Activated CD8-positive, alpha-beta T cell treated with anti-CD3 and anti-CD28 coated beads for 36 hours (primary cell): ENCODE measurements at regions not wholly inside any gene's neighbourhood (a gene's known extent, or its start where the extent isn't known, plus 50 kb on each side); places are given as distances from the start of the nearest gene placed in this dataset.

Experiments used
- ATAC-seq: fragments of 200-7000 bp; cut with Tn5 transposase; one replicate; pipeline ENCODE4 v1.10.0; 2021; ENCODE audit warnings: mild to moderate bottlenecking, moderate library complexity
- CTCF ChIA-PET: fragments of 350-600 bp; sonication (Branson Sonifier 250); formaldehyde crosslinking; loops from one replicate; lab custom pipeline; 2021; ENCODE audit warnings: antibody characterized with exemption; lab: Charles Lee
- POLR2A ChIA-PET: fragments of 350-600 bp; sonication (Branson Sonifier 250); formaldehyde crosslinking; loops from one replicate; lab custom pipeline; 2021; ENCODE audit warnings: antibody characterized with exemption; lab: Charles Lee
- DNase-seq: peaks from one replicate; pipeline ENCODE4 v3.0.0-alpha.2; 2020
- H3K27ac Mint-ChIP-seq: one replicate; pipeline ENCODE4 v1.8.0; 2021; ENCODE audit warnings: mild to moderate bottlenecking, mixed read lengths
- H3K27me3 Mint-ChIP-seq: one replicate; pipeline ENCODE4 v1.8.0; 2021; ENCODE audit warnings: mixed read lengths
- H3K36me3 Mint-ChIP-seq: one replicate; pipeline ENCODE4 v1.8.0; 2021; ENCODE audit warnings: low read depth, mixed read lengths
- H3K4me1 Mint-ChIP-seq: one replicate; pipeline ENCODE4 v1.8.0; 2021; ENCODE audit warnings: low read depth, mixed read lengths
- H3K4me3 Mint-ChIP-seq: one replicate; pipeline ENCODE4 v1.8.0; 2021; ENCODE audit warnings: mild to moderate bottlenecking, moderate library complexity, mixed read lengths
- H3K9me3 Mint-ChIP-seq: one replicate; pipeline ENCODE4 v1.8.0; 2021; ENCODE audit warnings: mixed read lengths
- CTCF ChIP-seq: fragments of 200-600 bp; IDR thresholded peaks from one replicate; pipeline ENCODE4 v1.8.0; 2022; ENCODE audit warnings: antibody characterized with exemption, mild to moderate bottlenecking
- intact Hi-C: fragments of 100-400 bp; cut with micrococcal nuclease; formaldehyde crosslinking; loops from one replicate; pipeline ENCODE4 v1.10.0; 2022

DNA sequence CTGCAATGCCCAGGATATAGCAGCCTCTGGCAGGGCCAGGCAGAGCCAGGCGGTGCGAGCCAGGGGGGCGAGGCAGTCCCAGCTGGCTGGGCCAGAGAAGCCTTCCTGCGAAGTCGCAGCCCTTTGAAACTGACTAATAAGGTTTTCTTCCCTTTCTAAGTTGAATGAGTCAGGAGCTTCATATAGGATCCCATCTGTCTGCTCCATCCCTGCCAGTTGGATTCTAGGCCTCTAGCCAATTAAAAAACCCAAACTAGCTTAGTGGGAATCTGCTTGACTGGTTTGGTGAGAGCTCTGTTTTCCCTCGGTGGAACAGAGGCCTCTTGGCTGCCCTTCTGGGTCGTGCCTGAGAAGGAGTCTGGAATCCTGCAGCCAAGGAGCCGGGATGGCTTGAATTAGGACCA lies 70.1 kb upstream of the RAPGEF1 start:
- H3K27ac Mint-ChIP-seq, result no peak overlapping the region
- no peak for TF ChIP-seq CTCF
- H3K27me3 Mint-ChIP-seq, result peaks cover 17% of the 10 kb centered on the region
- no peak overlapping the region for H3K4me3 Mint-ChIP-seq
- no peaks in the 10 kb centered on the region for H3K9me3 Mint-ChIP-seq
- H3K36me3 Mint-ChIP-seq, result no peaks in the 10 kb centered on the region
- CTCF ChIA-PET, result no interaction called here
- POLR2A ChIA-PET, result no interaction called here
- DNase-seq (no peak), ATAC-seq (no peak)
- H3K4me1 Mint-ChIP-seq, result no peaks in the 10 kb centered on the region
- intact Hi-C loops, result no loop called here

GRCh38 chr9:131808291-131808690 lies 68.4 kb upstream of the RAPGEF1 start:
- no peak for TF ChIP-seq CTCF
- intact Hi-C loops, result no loop called here
- Mint-ChIP-seq H3K27me3 (peaks cover 17% of the 10 kb centered on the region), H3K9me3 (no peaks in the 10 kb centered on the region), H3K4me3 (no peak overlapping the region), H3K27ac (no peak overlapping the region), H3K4me1 (no peaks in the 10 kb centered on the region), H3K36me3 (no peaks in the 10 kb centered on the region)
- ChIA-PET CTCF (no interaction called here), POLR2A (no interaction called here)
- no peak for DNase-seq
- ATAC-seq, result no peak

- DNase-seq (no peak), ATAC-seq (no peak)
- Mint-ChIP-seq H3K4me3 (no peak overlapping the region), H3K36me3 (no peaks in the 10 kb centered on the region), H3K9me3 (no peaks in the 10 kb centered on the region), H3K27me3 (peaks cover 14% of the 10 kb centered on the region), H3K27ac (no peak overlapping the region), H3K4me1 (no peaks in the 10 kb centered on the region)
- intact Hi-C loops, result no loop called here
- POLR2A ChIA-PET, result no interaction called here
- TF ChIP-seq CTCF, result no peak
- CTCF ChIA-PET, result no interaction called here
Measured at GRCh38 chr9:131807144-131807983, 67.5 kb upstream of the RAPGEF1 start.

- intact Hi-C loops, result no loop called here
- H3K36me3 Mint-ChIP-seq, result no peaks in the 10 kb centered on the region
- peaks cover 18% of the 10 kb centered on the region for H3K27me3 Mint-ChIP-seq
- no peak for TF ChIP-seq CTCF
- H3K4me3 Mint-ChIP-seq, result no peak overlapping the region
- no peak for ATAC-seq
- no peaks in the 10 kb centered on the region for H3K4me1 Mint-ChIP-seq
- CTCF ChIA-PET, result interaction anchor here (0.9 kb wide), 1 partner anchor 432 kb away, joined by 3 read pairs; no protein-coding TSS in a partner anchor
- POLR2A ChIA-PET, result no interaction called here
- no peak for DNase-seq
- no peak overlapping the region for H3K27ac Mint-ChIP-seq
- no peaks in the 10 kb centered on the region for H3K9me3 Mint-ChIP-seq
Measured at GRCh38 chr9:131805803-131806202, 65.9 kb upstream of the RAPGEF1 start.

DNA sequence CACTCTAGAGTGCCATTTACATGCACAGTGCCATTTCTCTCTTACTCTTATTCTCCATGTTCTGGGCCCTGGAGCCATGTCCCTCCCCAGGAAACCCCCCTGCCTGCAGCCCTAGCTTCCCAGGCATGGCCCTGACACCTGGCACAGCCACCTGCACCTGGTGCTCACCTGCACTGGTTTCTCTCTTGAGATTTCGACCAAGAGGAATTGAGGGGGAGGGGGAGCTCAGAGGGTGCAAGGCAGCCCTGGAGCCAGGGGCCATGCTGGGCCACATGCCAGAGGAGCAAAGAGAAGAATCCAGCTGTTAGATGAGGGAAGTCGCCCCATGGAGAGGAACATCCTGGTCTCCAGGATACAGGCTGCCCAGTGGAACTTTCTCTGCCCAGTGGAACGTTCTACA lies 65.0 kb upstream of the RAPGEF1 start:
- DNase-seq (no peak), ATAC-seq (no peak)
- H3K4me1 Mint-ChIP-seq, result no peaks in the 10 kb centered on the region
- H3K9me3 Mint-ChIP-seq, result no peaks in the 10 kb centered on the region
- no peak for TF ChIP-seq CTCF
- ChIA-PET CTCF (interaction anchor here (0.6 to 0.9 kb wide), 2 partner anchors 42 to 433 kb away, joined by 3 to 4 read pairs; no protein-coding TSS in a partner anchor), POLR2A (no interaction called here)
- no peaks in the 10 kb centered on the region for H3K36me3 Mint-ChIP-seq
- no peak overlapping the region for H3K4me3 Mint-ChIP-seq
- intact Hi-C loops, result no loop called here
- H3K27ac Mint-ChIP-seq, result no peak overlapping the region
- H3K27me3 Mint-ChIP-seq, result peaks cover 18% of the 10 kb centered on the region
